GM21825 (cell line): ENCODE measurements at regions not wholly inside any gene's neighbourhood (a gene's known extent, or its start where the extent isn't known, plus 50 kb on each side); places are given as distances from the start of the nearest gene placed in this dataset.
"Not testable (repeated sequence)": the region's sequence is repeated elsewhere in the genome, so short reads cannot be mapped to it uniquely, and the experiment has no call there.

Experiments used
- ATAC-seq: cut with Tn5 transposase; IDR thresholded peaks from one replicate; pipeline ENCODE4 v1.9.1; 2021; ENCODE audit warnings: mild to moderate bottlenecking, moderate library complexity; ENCODE audit not compliant: unreplicated experiment

DNA sequence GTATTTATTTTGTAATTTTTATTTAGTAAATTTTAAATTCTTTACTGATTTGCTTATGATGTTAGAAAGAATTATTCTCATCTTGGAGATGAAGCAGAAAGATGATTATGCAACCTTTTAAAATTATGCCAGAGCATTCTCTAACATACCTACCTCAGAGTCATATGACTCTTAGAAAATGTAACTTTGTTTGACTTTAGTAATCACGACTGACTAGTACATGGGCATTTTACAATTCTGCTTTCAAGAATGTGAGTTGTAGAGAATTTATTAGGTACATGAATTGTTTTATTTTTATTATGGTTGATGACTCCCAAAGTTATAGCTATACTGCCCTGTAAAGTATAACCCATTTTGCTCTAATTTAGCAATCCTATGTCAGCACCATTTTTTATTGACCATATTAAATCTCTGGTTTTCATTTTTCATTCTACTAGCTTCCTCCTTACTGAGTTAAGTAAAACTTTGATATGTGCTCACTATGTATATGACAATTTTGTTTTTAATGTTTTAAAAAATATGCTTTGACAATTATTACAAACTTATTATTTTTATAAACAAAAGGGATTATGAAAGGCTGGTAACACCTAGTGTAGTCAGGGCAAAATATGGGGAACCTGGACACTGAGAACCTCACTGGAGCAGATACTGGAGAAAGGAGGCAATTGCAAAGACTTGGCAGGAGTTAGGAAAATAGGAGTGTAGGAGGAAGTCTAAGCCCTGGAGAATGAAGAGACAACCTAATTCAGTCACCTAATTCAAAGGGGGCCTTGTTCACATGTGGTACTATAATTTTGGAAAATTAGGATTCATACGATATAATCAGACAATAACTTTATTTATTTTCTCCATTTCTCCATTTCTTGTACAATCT is 249.7 kb upstream of the DAB2 start:
- no peak for ATAC-seq

GRCh38 chr5:39671561-39671961 is 246.8 kb upstream of the DAB2 start:
- ATAC-seq: no peak

DNA sequence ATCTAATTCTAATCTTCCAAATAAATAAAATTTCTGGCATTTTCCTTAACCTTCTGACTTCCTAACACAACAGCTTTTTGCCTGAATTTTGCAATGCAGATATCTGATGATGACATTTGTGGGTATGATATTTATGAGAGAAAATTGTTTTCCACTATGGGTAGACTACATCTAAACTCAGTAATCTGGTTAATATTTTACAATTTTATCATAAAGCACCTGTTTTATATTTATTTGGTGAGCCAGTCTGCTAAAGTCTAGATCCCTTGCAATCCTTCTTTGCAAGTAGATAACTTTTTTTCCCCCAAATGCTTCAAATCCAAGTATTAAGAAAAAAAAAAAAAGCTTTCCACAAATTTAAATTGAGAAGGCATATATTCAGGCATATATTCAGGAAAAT is 246.2 kb upstream of the DAB2 start:
- ATAC-seq: no peak

DNA sequence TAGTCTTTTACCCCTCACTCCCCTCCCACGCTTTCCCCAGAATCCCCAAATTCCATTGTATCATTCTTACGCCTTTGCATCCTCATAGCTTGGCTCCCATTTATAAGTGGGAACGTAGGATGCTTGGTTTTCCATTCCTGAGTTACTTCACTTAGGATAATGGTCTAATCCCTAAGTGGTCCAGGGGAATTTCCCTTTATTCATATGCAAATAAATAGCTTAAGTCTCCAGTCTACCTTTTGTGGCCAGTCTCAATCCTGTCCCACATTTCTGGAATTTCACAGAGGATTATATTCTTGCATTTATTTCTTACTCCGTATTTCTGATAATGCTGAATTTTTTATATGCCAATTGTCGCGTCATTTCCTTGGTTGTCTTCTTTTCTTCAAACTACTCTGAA is 245.6 kb upstream of the DAB2 start:
- ATAC-seq: no peak

DNA sequence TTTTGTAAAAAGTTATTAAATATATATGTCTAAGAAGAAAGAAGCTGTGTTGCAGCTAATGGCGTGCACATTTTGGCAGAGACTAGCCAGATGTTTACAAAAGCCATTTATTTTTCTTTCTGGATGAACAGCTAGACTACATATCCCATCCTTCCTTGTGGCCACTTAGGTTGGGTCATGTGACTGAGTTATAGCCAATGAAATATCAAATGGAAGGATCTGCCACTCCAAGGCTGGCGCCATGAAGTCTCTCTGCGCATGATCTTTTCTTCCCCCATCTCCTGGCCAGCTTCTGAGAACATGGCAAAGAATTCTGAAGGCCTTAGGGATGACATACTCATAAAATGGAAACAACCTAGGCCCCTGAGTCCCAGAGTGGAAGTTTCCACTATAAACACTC is 244.2 kb upstream of the DAB2 start:
- ATAC-seq: no peak

DNA sequence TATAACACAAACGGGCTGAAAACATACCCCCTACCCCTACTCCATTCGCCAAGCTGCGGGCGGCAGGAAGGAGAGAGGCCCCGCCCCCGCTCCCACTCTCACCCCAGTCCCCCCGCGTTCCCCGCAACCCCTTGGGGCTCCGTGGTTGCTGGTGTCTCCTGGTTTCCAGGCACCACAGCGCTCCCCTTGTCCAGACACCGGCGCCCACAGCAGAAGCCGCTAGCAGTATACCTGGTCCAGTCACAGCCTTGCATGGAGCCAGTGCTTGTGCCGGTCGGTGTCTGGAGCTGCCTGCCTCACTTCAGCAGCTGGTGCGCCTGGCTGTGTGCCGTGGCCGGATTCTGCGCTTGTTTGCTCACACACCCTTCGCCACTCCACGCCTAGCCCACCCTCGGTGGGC is 240.5 kb upstream of the DAB2 start:
- ATAC-seq: no peak

DNA sequence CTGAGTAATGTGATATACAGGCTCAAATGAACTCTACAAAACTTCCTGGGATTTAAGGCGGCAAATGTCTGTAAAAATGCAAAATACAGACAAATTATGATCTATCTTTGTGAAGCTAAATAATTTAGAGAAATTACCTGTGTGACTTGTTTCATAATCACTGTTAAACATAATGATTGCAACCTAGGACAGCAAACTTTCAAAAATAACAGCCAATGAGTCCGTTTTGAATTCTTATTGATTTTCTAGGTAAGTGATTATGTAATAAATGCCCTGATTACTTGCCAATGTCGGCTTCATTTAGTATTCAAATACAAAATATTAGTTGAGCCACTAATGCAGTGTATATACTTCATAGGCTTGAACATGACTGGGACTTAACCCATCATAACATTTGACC is 238.2 kb upstream of the DAB2 start:
- no peak for ATAC-seq

DNA sequence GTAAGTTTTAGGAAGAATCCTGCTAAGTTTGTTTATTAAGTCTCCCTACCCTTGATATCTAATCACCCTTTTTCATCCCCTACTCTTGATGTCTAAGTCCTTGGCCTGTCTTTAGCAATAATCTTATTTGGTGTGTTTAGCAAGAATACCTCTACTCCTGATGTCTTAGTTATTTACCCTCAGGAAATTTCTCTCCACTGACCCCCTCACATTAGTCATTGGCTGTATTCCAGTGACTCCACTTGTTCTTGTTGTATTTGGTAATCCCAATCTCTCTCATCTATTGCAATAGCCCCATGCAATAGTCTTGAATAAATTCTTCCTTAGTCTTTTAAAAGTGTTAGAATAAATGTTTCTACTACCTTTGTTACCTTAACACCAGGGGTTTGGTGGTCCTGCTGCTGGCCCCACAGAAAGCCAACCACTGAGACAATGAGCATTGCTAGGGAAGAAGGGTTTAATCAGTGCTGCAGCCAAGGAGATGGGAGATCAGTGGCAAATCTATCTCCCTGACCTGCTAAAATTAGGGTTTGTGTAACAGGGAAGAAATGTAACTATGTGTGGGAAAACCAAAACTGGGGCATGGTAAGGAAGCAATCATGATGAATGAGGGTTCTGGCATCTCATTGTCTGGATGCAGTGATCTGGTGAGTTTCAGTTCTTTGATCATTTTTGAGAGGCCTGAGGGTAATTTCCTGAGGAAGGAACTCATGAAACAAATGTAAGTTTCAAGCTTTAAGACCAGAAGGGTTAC is 236.4 kb upstream of the DAB2 start:
- no peak for ATAC-seq

DNA sequence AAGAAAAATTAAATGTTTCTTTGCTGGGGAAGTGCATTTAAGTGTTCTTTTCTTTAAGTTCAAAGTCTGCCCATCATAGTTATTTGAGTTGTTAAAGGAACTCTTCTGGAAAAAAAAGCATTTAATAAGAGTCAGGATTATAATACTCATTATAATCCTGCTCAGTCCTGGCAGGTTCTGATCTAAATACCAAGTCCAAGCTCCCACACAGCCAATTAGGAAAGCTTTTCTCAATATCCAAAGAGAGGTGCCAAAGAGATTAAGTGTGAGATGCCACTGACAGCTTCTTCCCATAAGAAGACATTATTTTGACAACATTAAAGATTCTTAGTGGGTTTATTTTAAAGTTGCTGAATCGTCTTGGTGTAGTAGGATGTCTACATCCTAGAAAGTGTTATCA is 235.2 kb upstream of the DAB2 start:
- no peak for ATAC-seq

DNA sequence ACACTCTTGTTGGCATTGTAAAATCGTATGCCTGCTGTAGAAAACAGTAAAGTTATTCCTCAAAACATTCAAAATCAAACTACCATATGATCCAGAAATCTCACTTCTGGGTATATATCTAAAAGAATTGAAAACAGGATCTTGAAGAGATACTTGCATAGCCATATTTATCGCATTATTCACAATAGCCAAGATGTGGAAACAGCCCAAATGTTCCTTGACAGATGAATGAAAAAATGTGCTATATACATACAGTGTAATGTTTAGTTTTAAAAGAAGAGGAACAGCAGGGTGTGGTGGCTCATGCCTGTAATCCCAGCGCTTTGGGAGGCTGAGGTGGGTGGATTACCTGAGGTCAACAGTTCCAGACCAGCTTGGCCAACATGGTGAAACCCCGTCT is 234.1 kb upstream of the DAB2 start:
- no peak for ATAC-seq

DNA sequence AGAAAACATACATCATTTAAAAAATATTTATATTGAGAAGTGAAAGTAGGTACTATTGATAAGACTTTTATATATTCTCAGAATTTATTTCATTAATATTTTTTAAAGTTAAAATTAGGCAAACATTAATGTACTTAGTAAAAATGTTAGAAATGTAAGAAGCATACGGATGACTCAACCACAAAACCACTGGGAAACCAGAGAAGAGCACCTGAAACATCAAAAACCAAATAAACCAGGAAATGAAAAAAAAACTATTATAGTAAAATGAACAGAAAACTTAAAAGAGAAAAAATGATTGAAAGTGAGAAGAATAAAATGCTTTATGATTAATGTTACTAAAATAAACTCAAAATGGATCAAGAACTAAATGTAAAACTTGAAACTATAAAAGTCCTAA is 233.2 kb upstream of the DAB2 start:
- ATAC-seq: no peak

DNA sequence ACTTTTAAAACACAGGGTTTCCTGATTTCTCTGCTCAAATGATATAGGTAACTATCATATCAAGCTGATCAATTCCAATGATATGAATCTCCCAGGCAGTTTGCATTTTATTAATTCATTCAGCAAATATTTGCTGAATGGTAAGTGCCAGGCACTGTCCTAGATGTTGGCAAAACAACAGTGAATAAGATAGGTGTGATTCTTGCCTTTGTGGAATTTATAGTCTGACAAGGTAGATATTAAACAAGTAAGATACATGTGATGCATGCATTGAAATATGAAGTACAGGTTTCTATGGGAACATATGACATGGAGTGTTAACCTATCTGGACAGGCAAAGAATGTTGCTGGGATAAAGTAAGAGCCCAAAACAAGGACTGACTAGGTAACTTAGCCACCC is 231.8 kb upstream of the DAB2 start:
- ATAC-seq: no peak

DNA sequence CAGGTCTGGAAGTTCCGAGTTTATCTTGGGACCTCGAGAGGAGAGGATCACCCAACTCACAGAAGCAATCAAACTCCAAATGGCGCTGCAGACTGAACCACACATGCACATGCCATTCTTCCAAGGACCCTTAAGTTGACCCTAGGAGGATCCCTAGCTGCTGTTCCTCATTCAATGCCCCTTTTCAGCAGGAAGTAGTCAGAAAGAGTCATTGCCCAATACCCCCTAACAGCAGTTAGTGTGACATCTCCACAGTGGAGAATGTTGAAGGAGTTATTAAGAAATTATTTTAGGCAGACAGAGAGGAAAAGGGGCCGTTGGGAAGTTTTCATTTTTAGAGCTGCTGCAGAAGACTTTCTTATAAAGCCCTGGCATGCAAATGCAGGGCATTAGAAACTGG is 229.9 kb upstream of the DAB2 start:
- ATAC-seq: no peak

DNA sequence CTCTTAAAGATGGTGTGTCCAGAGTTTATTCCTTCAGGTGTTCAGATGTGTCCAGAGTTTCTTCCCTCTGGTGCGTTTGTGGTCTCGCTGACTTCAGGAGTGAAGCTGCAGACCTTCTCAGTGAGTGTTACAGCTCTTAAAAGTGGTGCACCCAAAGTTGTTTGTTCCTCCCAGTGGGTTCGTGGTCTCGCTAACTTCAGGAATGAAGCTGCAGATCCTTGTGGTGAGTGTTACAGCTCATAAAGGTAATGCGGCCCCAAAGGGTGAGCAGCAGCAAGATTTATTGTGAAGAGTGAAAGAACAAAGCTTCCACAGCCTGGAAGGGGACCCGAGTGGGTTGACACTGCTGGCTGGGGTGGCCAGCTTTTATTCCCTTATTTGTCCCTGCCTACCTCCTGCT is 227.7 kb upstream of the DAB2 start:
- not testable (repeated sequence) for ATAC-seq

GRCh38 chr5:39652036-39652435 is 227.3 kb upstream of the DAB2 start:
- ATAC-seq: no peak

- no peak for ATAC-seq
Measured at GRCh38 chr5:39650008-39650762, 225.4 kb upstream of the DAB2 start.

- no peak for ATAC-seq
Measured at GRCh38 chr5:39648848-39649227, 224.1 kb upstream of the DAB2 start.

GRCh38 chr5:39648085-39648847 is 223.5 kb upstream of the DAB2 start:
- ATAC-seq: no peak

- ATAC-seq: peak; percentile 90
Measured at GRCh38 chr5:39640552-39640951, 215.8 kb upstream of the DAB2 start.

DNA sequence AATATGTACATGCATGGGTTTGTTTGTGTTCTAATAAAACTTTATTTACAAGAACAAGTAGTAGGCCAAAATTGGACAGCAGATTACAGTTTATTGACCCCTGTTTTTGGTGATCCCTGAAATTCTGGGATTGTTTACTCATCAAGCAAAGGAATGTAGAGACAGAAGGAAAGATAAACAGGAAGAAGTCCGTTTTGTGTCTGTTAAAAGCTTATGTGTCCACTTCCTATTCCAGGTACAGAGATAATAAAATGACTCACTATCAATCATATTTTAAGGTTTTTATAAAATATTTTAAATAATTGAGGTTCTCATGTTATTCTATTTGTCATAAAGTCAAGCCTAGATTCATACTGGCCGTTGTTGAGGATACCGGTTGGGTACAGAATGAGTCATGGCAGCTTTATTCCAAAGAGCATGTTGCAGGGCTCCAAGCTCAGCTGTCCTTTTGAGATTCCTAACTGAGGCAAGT is 214.9 kb upstream of the DAB2 start:
- ATAC-seq: no peak

GRCh38 chr5:39638813-39639212 is 214.0 kb upstream of the DAB2 start:
- ATAC-seq: no peak
